ENCODE measurements at regions not wholly inside any gene's neighbourhood (a gene's known extent, or its start where the extent isn't known, plus 50 kb on each side); places are given as distances from the start of the nearest gene placed in this dataset.

DNA sequence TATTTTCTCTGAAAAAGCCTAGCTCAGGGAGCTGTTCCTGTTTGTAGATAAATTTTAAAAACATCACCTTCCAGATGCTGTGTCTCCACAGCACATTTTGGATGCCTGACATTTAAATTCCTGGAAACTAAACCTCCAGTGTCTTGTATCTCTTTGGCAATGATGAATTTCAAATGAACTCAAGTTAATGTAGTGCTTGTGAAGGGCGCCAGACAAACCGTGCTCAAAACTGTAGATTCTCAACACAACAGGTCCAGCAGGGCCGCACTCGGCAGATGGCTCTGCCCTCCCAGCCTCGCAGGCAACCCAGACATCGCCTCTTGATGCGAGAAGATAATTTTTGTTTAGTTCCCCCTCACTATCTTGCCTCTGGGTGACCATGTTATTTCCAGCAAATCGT, 432.9 kb downstream of the VRK1 start:
- H3K9me3 ChIP-seq, result no peaks in the 10 kb centered on the region
- no peak for DNase-seq
- Mint-ChIP-seq H3K27me3 (ENCODE audit: insufficient read depth, unreplicated experiment) (peaks cover 9% of the 10 kb centered on the region), H3K9me3 (ENCODE audit: unreplicated experiment) (no peaks in the 10 kb centered on the region), H3K4me3 (ENCODE audit: unreplicated experiment) (no peak overlapping the region), H3K4me1 (ENCODE audit: low read depth, unreplicated experiment) (no peaks in the 10 kb centered on the region), H3K36me3 (ENCODE audit: insufficient read depth, unreplicated experiment) (no peaks in the 10 kb centered on the region), H3K27ac (ENCODE audit: unreplicated experiment) (no peak overlapping the region)
- intact Hi-C loops (cut with micrococcal nuclease; ENCODE audit: unreplicated experiment), result no loop called here
- CTCF ChIA-PET, result no interaction called here
- no peaks in the 10 kb centered on the region for H3K36me3 ChIP-seq (ENCODE audit: control insufficient read depth, insufficient read depth, low read length)
- TF ChIP-seq, protein P1, sequence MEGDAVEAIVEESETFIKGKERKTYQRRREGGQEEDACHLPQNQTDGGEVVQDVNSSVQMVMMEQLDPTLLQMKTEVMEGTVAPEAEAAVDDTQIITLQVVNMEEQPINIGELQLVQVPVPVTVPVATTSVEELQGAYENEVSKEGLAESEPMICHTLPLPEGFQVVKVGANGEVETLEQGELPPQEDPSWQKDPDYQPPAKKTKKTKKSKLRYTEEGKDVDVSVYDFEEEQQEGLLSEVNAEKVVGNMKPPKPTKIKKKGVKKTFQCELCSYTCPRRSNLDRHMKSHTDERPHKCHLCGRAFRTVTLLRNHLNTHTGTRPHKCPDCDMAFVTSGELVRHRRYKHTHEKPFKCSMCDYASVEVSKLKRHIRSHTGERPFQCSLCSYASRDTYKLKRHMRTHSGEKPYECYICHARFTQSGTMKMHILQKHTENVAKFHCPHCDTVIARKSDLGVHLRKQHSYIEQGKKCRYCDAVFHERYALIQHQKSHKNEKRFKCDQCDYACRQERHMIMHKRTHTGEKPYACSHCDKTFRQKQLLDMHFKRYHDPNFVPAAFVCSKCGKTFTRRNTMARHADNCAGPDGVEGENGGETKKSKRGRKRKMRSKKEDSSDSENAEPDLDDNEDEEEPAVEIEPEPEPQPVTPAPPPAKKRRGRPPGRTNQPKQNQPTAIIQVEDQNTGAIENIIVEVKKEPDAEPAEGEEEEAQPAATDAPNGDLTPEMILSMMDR (IDR thresholded peaks at IDR 0.05; ENCODE audit: insufficient read depth in 1 of 2, low read depth in 1 of 2, low read length in 1 of 2, severe bottlenecking in 1 of 2, unreplicated experiment in 1 of 2), result no peak
- no peaks in the 10 kb centered on the region for H3K4me1 ChIP-seq
- POLR2A ChIA-PET, result no interaction called here
- no TSS peak for BruUV-seq (replicated peaks)
- H3K4me3 ChIP-seq (ENCODE audit: low read depth, low read length), result no peak overlapping the region
- H3K27me3 ChIP-seq (replicated peaks; ENCODE audit: control insufficient read depth, insufficient read depth, low read length), result no peaks in the 10 kb centered on the region; the same call in 1 of the 2 replicates

DNA sequence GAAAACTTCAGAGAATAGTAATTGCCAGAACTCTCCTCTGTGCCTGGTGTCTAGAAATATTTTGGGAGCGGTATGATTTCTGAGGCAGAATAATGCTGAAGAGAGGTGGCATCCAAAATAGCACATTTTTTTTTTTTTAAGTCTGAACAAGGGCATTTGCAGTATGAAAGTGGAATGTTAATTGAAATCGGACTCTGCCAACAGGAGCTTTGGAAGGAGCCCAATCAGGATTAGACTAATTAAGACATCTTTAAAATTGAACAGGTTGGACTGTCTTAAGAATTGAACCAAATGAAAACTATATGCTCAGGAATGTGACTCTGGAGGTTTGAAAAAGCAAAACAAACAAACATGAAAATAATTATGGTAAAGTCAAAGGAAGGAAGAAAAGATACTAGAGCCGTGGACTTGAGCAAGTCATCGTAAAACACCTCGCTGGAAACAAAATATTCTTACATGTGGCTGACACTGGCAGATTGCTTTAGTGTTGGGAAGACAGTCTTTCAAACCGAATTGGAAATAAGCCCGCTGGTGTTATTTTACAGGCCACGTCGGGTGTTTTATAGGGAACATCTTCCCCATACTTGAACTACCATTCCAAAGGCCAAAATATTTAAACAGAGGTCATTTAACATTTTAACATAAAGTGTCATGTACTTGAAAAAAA, 436.3 kb downstream of the VRK1 start:
- TF ChIP-seq, protein P1 (IDR thresholded peaks at IDR 0.05; ENCODE audit: insufficient read depth in 1 of 2, low read depth in 1 of 2, low read length in 1 of 2, severe bottlenecking in 1 of 2, unreplicated experiment in 1 of 2), result no peak
- H3K27me3 ChIP-seq (replicated peaks; ENCODE audit: control insufficient read depth, insufficient read depth, low read length), result no peaks in the 10 kb centered on the region
- CTCF ChIA-PET, result no interaction called here

DNA sequence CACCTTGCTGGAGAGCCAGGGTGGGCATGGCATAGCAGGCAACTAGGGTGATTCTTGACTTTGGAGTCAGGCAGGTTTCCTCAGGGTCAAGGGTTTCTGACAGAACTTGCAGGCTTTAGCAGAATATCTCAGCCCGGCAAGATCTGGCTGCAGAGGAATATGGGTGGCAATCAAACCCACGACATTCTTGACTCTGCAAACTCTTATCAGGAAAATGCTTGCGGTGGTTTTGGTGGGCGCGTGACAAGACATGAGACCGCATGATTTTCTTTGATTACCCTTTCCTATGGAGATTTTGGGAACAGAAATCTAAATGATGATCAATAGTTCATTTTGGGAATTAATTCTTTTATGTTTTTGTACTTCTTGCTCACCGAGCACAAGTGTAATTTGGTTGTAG, 449.5 kb downstream of the VRK1 start:
- no peaks in the 10 kb centered on the region for H3K9me3 Mint-ChIP-seq (ENCODE audit: unreplicated experiment)
- no peak overlapping the region for H3K4me3 ChIP-seq (ENCODE audit: low read depth, low read length)
- no peaks in the 10 kb centered on the region for H3K36me3 Mint-ChIP-seq (ENCODE audit: insufficient read depth, unreplicated experiment)
- H3K27ac Mint-ChIP-seq (ENCODE audit: unreplicated experiment), result no peak overlapping the region
- peaks cover 21% of the 10 kb centered on the region for H3K27me3 Mint-ChIP-seq (ENCODE audit: insufficient read depth, unreplicated experiment)
- no peaks in the 10 kb centered on the region for H3K4me1 ChIP-seq
- no peaks in the 10 kb centered on the region for H3K9me3 ChIP-seq
- no peak for DNase-seq
- no TSS peak for BruUV-seq (replicated peaks)
- no peak overlapping the region for H3K4me3 Mint-ChIP-seq (ENCODE audit: unreplicated experiment)
- H3K36me3 ChIP-seq (ENCODE audit: control insufficient read depth, insufficient read depth, low read length), result no peaks in the 10 kb centered on the region
- intact Hi-C loops (cut with micrococcal nuclease; ENCODE audit: unreplicated experiment), result no loop called here
- TF ChIP-seq, protein P1 (IDR thresholded peaks at IDR 0.05; ENCODE audit: insufficient read depth in 1 of 2, low read depth in 1 of 2, low read length in 1 of 2, severe bottlenecking in 1 of 2, unreplicated experiment in 1 of 2), result no peak
- no peaks in the 10 kb centered on the region for H3K4me1 Mint-ChIP-seq (ENCODE audit: low read depth, unreplicated experiment)
- no peaks in the 10 kb centered on the region for H3K27me3 ChIP-seq (replicated peaks; ENCODE audit: control insufficient read depth, insufficient read depth, low read length)
- ChIA-PET CTCF (no interaction called here), POLR2A (no interaction called here)

More for the DNA sequence above, 436.3 kb downstream of the VRK1 start:
- H3K4me3 ChIP-seq (ENCODE audit: low read depth, low read length), result no peak overlapping the region
- Mint-ChIP-seq H3K4me3 (ENCODE audit: unreplicated experiment) (no peak overlapping the region), H3K36me3 (ENCODE audit: insufficient read depth, unreplicated experiment) (no peaks in the 10 kb centered on the region), H3K27me3 (ENCODE audit: insufficient read depth, unreplicated experiment) (peaks cover 24% of the 10 kb centered on the region), H3K9me3 (ENCODE audit: unreplicated experiment) (no peaks in the 10 kb centered on the region), H3K27ac (ENCODE audit: unreplicated experiment) (no peak overlapping the region), H3K4me1 (ENCODE audit: low read depth, unreplicated experiment) (no peaks in the 10 kb centered on the region)
- H3K9me3 ChIP-seq, result no peaks in the 10 kb centered on the region
- POLR2A ChIA-PET, result no interaction called here
- no peak for DNase-seq
- intact Hi-C loops (cut with micrococcal nuclease; ENCODE audit: unreplicated experiment), result no loop called here
- no TSS peak for BruUV-seq (replicated peaks)
- no peaks in the 10 kb centered on the region for H3K36me3 ChIP-seq (ENCODE audit: control insufficient read depth, insufficient read depth, low read length)
- no peaks in the 10 kb centered on the region for H3K4me1 ChIP-seq

Measured in Caco-2 (cell line).